WTC11 (cell line): ENCODE measurements at regions not wholly inside any gene's neighbourhood (a gene's known extent, or its start where the extent isn't known, plus 50 kb on each side); places are given as distances from the start of the nearest gene placed in this dataset.

Experiments
- CTCF ChIP-seq: fragments of 200-600 bp; IDR thresholded peaks from 2 replicates; pipeline ENCODE4 v1.8.0; 2022; ENCODE audit warnings: antibody characterized with exemption
- JAZF1 ChIP-seq: fragments of 250-450 bp; sonication (Bioruptor Pico); IDR thresholded peaks from 2 replicates; pipeline ENCODE4 v1.9.0; 2021; ENCODE audit warnings: moderate library complexity, mild to moderate bottlenecking, inconsistent platforms
- NR2C2 ChIP-seq: sonication (generic); formaldehyde crosslinking; IDR thresholded peaks from 2 replicates; pipeline ENCODE4 v1.8.0; 2022; ENCODE audit warnings: mild to moderate bottlenecking, missing genetic modification reagents
- ZBTB43 ChIP-seq: sonication (generic); formaldehyde crosslinking; IDR thresholded peaks from 2 replicates; pipeline ENCODE4 v1.8.1; 2023; ENCODE audit warnings: mild to moderate bottlenecking, missing genetic modification reagents
- ZNF423 ChIP-seq: fragments of 250-450 bp; sonication (Bioruptor Pico); IDR thresholded peaks from 2 replicates; pipeline ENCODE4 v2.1.2; 2022; ENCODE audit warnings: mild to moderate bottlenecking, moderate library complexity

GRCh38 chr6:51200676-51201075, 382.0 kb downstream of the TFAP2B start:
- no peak for TF ChIP-seq NR2C2
- no peak for TF ChIP-seq JAZF1 (CRISPR knock-in tag)
- TF ChIP-seq CTCF: no peak
- TF ChIP-seq ZNF423 (CRISPR knock-in tag): no peak
- TF ChIP-seq ZBTB43 (CRISPR knock-in tag): no peak
